H9 (cell line): ENCODE measurements at regions not wholly inside any gene's neighbourhood (a gene's known extent, or its start where the extent isn't known, plus 50 kb on each side); places are given as distances from the start of the nearest gene placed in this dataset.

Experiments
- DNase-seq: peaks from one replicate; pipeline ENCODE4 v3.0.0-alpha.2; 2017
- H2AFZ ChIP-seq: one replicate; pipeline ENCODE4 v1.6.1; 2013; ENCODE audit warnings: mild to moderate bottlenecking, low read length, control low read depth, moderate library complexity
- H2AK5ac ChIP-seq: 2 replicates; pipeline ENCODE4 v1.6.1; 2013; ENCODE audit warnings: low read length, control low read depth, mixed read lengths; ENCODE audit not compliant: insufficient read length
- H2BK120ac ChIP-seq: one replicate; pipeline ENCODE4 v1.6.1; 2013; ENCODE audit warnings: low read depth, mild to moderate bottlenecking, low read length, control low read depth, inconsistent platforms; ENCODE audit not compliant: poor library complexity, severe bottlenecking
- H2BK12ac ChIP-seq: 2 replicates; pipeline ENCODE4 v1.6.1; 2013; ENCODE audit warnings: low read length, control low read depth, mixed read lengths, low read depth; ENCODE audit not compliant: insufficient read length
- H2BK15ac ChIP-seq: 2 replicates; pipeline ENCODE4 v1.6.1; 2013; ENCODE audit warnings: low read depth, low read length, control low read depth
- H2BK20ac ChIP-seq: one replicate; pipeline ENCODE4 v1.6.1; 2013; ENCODE audit warnings: low read depth, mild to moderate bottlenecking, low read length, control low read depth, inconsistent platforms; ENCODE audit not compliant: poor library complexity, severe bottlenecking
- H2BK5ac ChIP-seq: 2 replicates; pipeline ENCODE4 v1.6.1; 2013; ENCODE audit warnings: low read length, control low read depth, mixed read lengths; ENCODE audit not compliant: insufficient read length
- H3K14ac ChIP-seq: 2 replicates; pipeline ENCODE4 v1.6.1; 2013; ENCODE audit warnings: low read length, control low read depth; ENCODE audit not compliant: insufficient read depth
- H3K18ac ChIP-seq: 2 replicates; pipeline ENCODE4 v1.6.1; 2013; ENCODE audit warnings: low read depth, mild to moderate bottlenecking, mixed read lengths, low read length, control low read depth; ENCODE audit not compliant: insufficient read length
- H3K23ac ChIP-seq: 2 replicates; pipeline ENCODE4 v1.6.1; 2013; ENCODE audit warnings: low read length, control low read depth, mixed read lengths, low read depth; ENCODE audit not compliant: insufficient read length
- H3K23me2 ChIP-seq: 2 replicates; pipeline ENCODE4 v1.6.1; 2013; ENCODE audit warnings: low read depth, mild to moderate bottlenecking, mixed read lengths, low read length, control low read depth; ENCODE audit not compliant: insufficient read length, poor library complexity, severe bottlenecking
- H3K27ac ChIP-seq: 2 replicates; pipeline ENCODE4 v1.5.1; 2013; ENCODE audit warnings: low read length, control low read depth, mixed read lengths, low read depth; ENCODE audit not compliant: insufficient read length
- H3K27me3 ChIP-seq: 2 replicates; pipeline ENCODE4 v1.6.1; 2013; ENCODE audit warnings: low read length, control low read depth, inconsistent platforms; ENCODE audit not compliant: insufficient read depth
- H3K4ac ChIP-seq: 2 replicates; pipeline ENCODE4 v1.6.1; 2013; ENCODE audit warnings: low read depth, mild to moderate bottlenecking, control low read depth, inconsistent platforms, low read length, moderate library complexity
- H3K4me1 ChIP-seq: 2 replicates; pipeline ENCODE4 v1.6.1; 2013; ENCODE audit warnings: low read length, control low read depth, inconsistent platforms; ENCODE audit not compliant: insufficient read depth
- H3K4me2 ChIP-seq: 2 replicates; pipeline ENCODE4 v1.6.1; 2013; ENCODE audit warnings: low read length, control low read depth, mixed read lengths; ENCODE audit not compliant: insufficient read length, insufficient read depth
- H3K56ac ChIP-seq: 2 replicates; pipeline ENCODE4 v1.6.1; 2013; ENCODE audit warnings: low read depth, mild to moderate bottlenecking, mixed read lengths, low read length, control low read depth; ENCODE audit not compliant: insufficient read length
- H3K79me1 ChIP-seq: 2 replicates; pipeline ENCODE4 v1.6.1; 2013; ENCODE audit warnings: low read depth, mild to moderate bottlenecking, moderate library complexity, low read length, control low read depth, inconsistent platforms; ENCODE audit not compliant: insufficient read depth, poor library complexity, severe bottlenecking
- H3K79me2 ChIP-seq: 2 replicates; pipeline ENCODE4 v1.6.1; 2013; ENCODE audit warnings: low read length, control low read depth, inconsistent platforms; ENCODE audit not compliant: insufficient read depth
- H3K9ac ChIP-seq: 2 replicates; pipeline ENCODE4 v1.6.1; 2013; ENCODE audit warnings: low read length, control low read depth, mixed read lengths; ENCODE audit not compliant: insufficient read length; ENCODE audit errors: extremely low read depth
- H3K9me3 ChIP-seq: one replicate; pipeline ENCODE4 v1.6.1; 2013; ENCODE audit warnings: low read depth, low read length, inconsistent platforms; ENCODE audit not compliant: control insufficient read depth
- H3T11ph ChIP-seq: one replicate; pipeline ENCODE4 v1.6.1; 2013; ENCODE audit warnings: mild to moderate bottlenecking, low read length, control low read depth, inconsistent platforms
- H4K20me1 ChIP-seq: one replicate; pipeline ENCODE4 v1.6.1; 2013; ENCODE audit not compliant: control insufficient read depth, insufficient read length, insufficient read depth
- H4K5ac ChIP-seq: 2 replicates; pipeline ENCODE4 v1.6.1; 2013; ENCODE audit warnings: low read depth, mild to moderate bottlenecking, mixed read lengths, low read length, control low read depth; ENCODE audit not compliant: insufficient read length
- H4K8ac ChIP-seq: replicated peaks from 2 replicates; pipeline ENCODE4 v1.6.1; 2013; ENCODE audit warnings: low read length, control low read depth, mixed read lengths, low read depth; ENCODE audit not compliant: insufficient read length
- H4K91ac ChIP-seq: 2 replicates; pipeline ENCODE4 v1.6.1; 2013; ENCODE audit warnings: low read depth, mild to moderate bottlenecking, moderate library complexity, mixed read lengths, low read length, control low read depth; ENCODE audit not compliant: insufficient read length
- H3K27ac Mint-ChIP-seq, 3 experiments: 2 replicates in 2 of 3; 3 replicates in 1 of 3; pipeline ENCODE4 v1.8.0; 2020 to 2021; ENCODE audit warnings: mixed read lengths in 3 of 3, mild to moderate bottlenecking in 1 of 3, moderate library complexity in 1 of 3
- H3K27me3 Mint-ChIP-seq: 2 replicates; pipeline ENCODE4 v1.8.0; 2021; ENCODE audit warnings: low read depth, mild to moderate bottlenecking, moderate library complexity, mixed read lengths
- H3K36me3 Mint-ChIP-seq, 3 experiments: 2 replicates in 2 of 3; 3 replicates in 1 of 3; pipeline ENCODE4 v1.8.0; 2020 to 2021; ENCODE audit warnings: low read depth in 3 of 3, mixed read lengths in 3 of 3; ENCODE audit not compliant: insufficient read depth in 1 of 3
- H3K4me1 Mint-ChIP-seq, 2 experiments: 2 replicates each; pipeline ENCODE4 v1.8.0; 2020; ENCODE audit warnings: mixed read lengths in 2 of 2
- H3K4me3 Mint-ChIP-seq, 2 experiments: 2 replicates in 1 of 2; 3 replicates in 1 of 2; pipeline ENCODE4 v1.8.0; 2020 to 2021; ENCODE audit warnings: mild to moderate bottlenecking in 2 of 2, mixed read lengths in 2 of 2, moderate library complexity in 1 of 2
- H3K9me3 Mint-ChIP-seq, 2 experiments: 2 replicates in 1 of 2; 3 replicates in 1 of 2; pipeline ENCODE4 v1.8.0; 2020; ENCODE audit warnings: mild to moderate bottlenecking in 2 of 2, mixed read lengths in 2 of 2, moderate library complexity in 1 of 2
- WGBS: extraction: QIAGEN DNeasy Blood & Tissue Kit; methylation state at CpG from one replicate; pipeline ENCODE4 v1.1.7; 2013; ENCODE audit warnings: missing lambda C conversion rate, low lambda C conversion rate, mixed read lengths; ENCODE audit not compliant: insufficient read length; ENCODE audit errors: extremely low coverage; 5-methylcytosine and 5-hydroxymethylcytosine counted together
- TF ChIP-seq, protein P1 (sequence below): fragments of 200-600 bp; sonication (generic); conservative IDR thresholded peaks from 3 replicates; pipeline ENCODE4 v1.8.0; 2021; ENCODE audit warnings: antibody characterized with exemption, mild to moderate bottlenecking

DNA sequence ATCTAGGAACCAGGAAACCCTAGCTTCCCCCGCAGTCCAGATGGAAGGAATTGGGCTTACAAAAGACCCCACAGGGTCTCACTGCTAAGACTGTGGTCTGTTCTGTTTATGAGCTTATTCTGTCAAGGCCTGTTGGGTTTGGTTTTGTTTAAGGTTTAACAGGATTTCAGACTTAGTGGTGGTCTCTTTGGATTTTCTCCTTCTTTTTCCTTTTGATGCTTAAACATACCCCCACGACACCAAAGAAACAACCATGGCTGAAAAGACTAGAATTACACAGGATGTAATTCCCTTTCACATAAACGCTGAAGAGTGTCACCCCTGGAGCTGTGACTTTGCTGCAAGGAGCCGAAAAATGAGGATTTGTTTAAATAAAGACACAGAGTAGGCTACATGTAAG is 408.6 kb downstream of the PREX1 start:
- Histone ChIP-seq H3K23ac (no peak overlapping the region), H3K27me3 (no peaks in the 10 kb centered on the region), H3K18ac (no peak overlapping the region), H4K20me1 (no peaks in the 10 kb centered on the region), H3K4me1 (no peaks in the 10 kb centered on the region), H3T11ph (no peak overlapping the region), H3K23me2 (no peaks in the 10 kb centered on the region), H3K9ac (no peak overlapping the region), H3K14ac (no peak overlapping the region), H2AFZ (no peak overlapping the region), H3K79me2 (no peaks in the 10 kb centered on the region), H3K9me3 (no peaks in the 10 kb centered on the region), H3K56ac (no peak overlapping the region), H2BK20ac (no peak overlapping the region), H2BK120ac (no peak overlapping the region), H2AK5ac (no peak overlapping the region), H3K27ac (no peak overlapping the region), H3K4ac (no peak overlapping the region), H2BK12ac (no peak overlapping the region), H3K79me1 (no peaks in the 10 kb centered on the region), H2BK5ac (no peak overlapping the region), H4K8ac (no peak overlapping the region), H4K5ac (no peak overlapping the region), H4K91ac (no peak overlapping the region), H2BK15ac (no peak overlapping the region), H3K4me2 (no peak overlapping the region)
- Mint-ChIP-seq H3K4me1 (peaks cover 3 to 6% of the 10 kb centered on the region in 2 experiments; a peak in 1 of 4 replicates), H3K27me3 (no peaks in the 10 kb centered on the region), H3K27ac (no peak overlapping the region), H3K4me3 (no peak overlapping the region), H3K9me3 (no peaks in the 10 kb centered on the region), H3K36me3 (no peaks in the 10 kb centered on the region)
- WGBS: no CpG with 5 or more reads among the region's 4 CpGs
- TF ChIP-seq, protein P1, sequence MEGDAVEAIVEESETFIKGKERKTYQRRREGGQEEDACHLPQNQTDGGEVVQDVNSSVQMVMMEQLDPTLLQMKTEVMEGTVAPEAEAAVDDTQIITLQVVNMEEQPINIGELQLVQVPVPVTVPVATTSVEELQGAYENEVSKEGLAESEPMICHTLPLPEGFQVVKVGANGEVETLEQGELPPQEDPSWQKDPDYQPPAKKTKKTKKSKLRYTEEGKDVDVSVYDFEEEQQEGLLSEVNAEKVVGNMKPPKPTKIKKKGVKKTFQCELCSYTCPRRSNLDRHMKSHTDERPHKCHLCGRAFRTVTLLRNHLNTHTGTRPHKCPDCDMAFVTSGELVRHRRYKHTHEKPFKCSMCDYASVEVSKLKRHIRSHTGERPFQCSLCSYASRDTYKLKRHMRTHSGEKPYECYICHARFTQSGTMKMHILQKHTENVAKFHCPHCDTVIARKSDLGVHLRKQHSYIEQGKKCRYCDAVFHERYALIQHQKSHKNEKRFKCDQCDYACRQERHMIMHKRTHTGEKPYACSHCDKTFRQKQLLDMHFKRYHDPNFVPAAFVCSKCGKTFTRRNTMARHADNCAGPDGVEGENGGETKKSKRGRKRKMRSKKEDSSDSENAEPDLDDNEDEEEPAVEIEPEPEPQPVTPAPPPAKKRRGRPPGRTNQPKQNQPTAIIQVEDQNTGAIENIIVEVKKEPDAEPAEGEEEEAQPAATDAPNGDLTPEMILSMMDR: no peak
- DNase-seq: no peak
